SK-N-SH (cell line): ENCODE measurements at regions not wholly inside any gene's neighbourhood (a gene's known extent, or its start where the extent isn't known, plus 50 kb on each side); places are given as distances from the start of the nearest gene placed in this dataset.

Experiments
- CTCF ChIA-PET: fragments of 300-600, 350-600 bp; formaldehyde crosslinking; extraction: SDS; loops from one replicate; lab custom pipeline; 2021; lab: Yijun Ruan, JAX
- POLR2A ChIA-PET: fragments of 350-600 bp; sonication (Branson Sonifier 250); formaldehyde crosslinking; extraction: SDS; loops from one replicate; lab custom pipeline; 2020; ENCODE audit warnings: antibody characterized with exemption, inconsistent platforms; lab: Yijun Ruan, JAX
- DNase-seq: peaks from one replicate; pipeline ENCODE4 v3.0.0; 2012
- H2AFZ ChIP-seq: fragments of 200-600 bp; sonication (generic); 2 replicates; pipeline ENCODE4 v1.8.1; 2016; ENCODE audit warnings: antibody characterized with exemption, mild to moderate bottlenecking, low read depth
- H3F3A ChIP-seq: fragments of 200-600 bp; sonication (generic); replicated peaks from 2 replicates; pipeline ENCODE3; 2016; ENCODE audit warnings: antibody characterized with exemption, mild to moderate bottlenecking; ENCODE audit not compliant: insufficient read depth
- H3K27ac ChIP-seq, 2 experiments: fragments of 200-500 bp in 1 of 2; fragments of 200-600 bp in 1 of 2; sonication (Bioruptor generic) in 1 of 2; sonication (generic), shearing (Covaris generic) in 1 of 2; 2 replicates each; pipeline versions ENCODE4 v1.5.1 to v1.6.1; 2014 to 2016; ENCODE audit warnings: low read depth in 2 of 2, inconsistent platforms in 1 of 2, low read length in 1 of 2, mild to moderate bottlenecking in 1 of 2, mixed read lengths in 1 of 2
- H3K27me3 ChIP-seq: fragments of 200-600 bp; sonication (generic), shearing (Covaris generic); 2 replicates; pipeline ENCODE4 v1.6.1; 2016; ENCODE audit warnings: mixed run types; ENCODE audit not compliant: insufficient read depth
- H3K36me3 ChIP-seq, 2 experiments: fragments of 200-500 bp in 1 of 2; fragments of 200-600 bp in 1 of 2; sonication (Bioruptor generic) in 1 of 2; sonication (generic) in 1 of 2; replicated peaks in 1 of 2; 2 replicates each; pipeline versions ENCODE3 to v1.5.1; 2014 to 2016; ENCODE audit warnings: low read length in 1 of 2, mild to moderate bottlenecking in 1 of 2; ENCODE audit not compliant: insufficient read depth in 2 of 2, control insufficient read depth in 1 of 2
- H3K4me1 ChIP-seq, 2 experiments: fragments of 200-500 bp in 1 of 2; fragments of 200-600 bp in 1 of 2; sonication (Bioruptor generic) in 1 of 2; sonication (generic), shearing (Covaris generic) in 1 of 2; 2 replicates each; pipeline versions ENCODE4 v1.5.1 to v1.6.1; 2014 to 2016; ENCODE audit warnings: low read depth in 1 of 2, low read length in 1 of 2, mixed run types in 1 of 2; ENCODE audit not compliant: insufficient read depth in 2 of 2, control insufficient read depth in 1 of 2
- H3K4me2 ChIP-seq: fragments of 200-600 bp; sonication (generic), shearing (Covaris generic); 2 replicates; pipeline ENCODE4 v1.6.1; 2017; ENCODE audit warnings: mixed run types
- H3K4me3 ChIP-seq, 2 experiments: fragments of 200-500 bp in 1 of 2; fragments of 200-600 bp in 1 of 2; sonication (Bioruptor generic) in 1 of 2; sonication (generic), shearing (Covaris generic) in 1 of 2; 2 replicates each; pipeline versions ENCODE4 v1.5.1 to v1.8.1; 2014 to 2016; ENCODE audit warnings: low read depth in 2 of 2, inconsistent platforms in 1 of 2, low read length in 1 of 2, mild to moderate bottlenecking in 1 of 2, mixed read lengths in 1 of 2, moderate library complexity in 1 of 2
- H3K79me2 ChIP-seq: fragments of 200-600 bp; sonication (generic); 2 replicates; pipeline ENCODE4 v1.8.1; 2017; ENCODE audit warnings: mild to moderate bottlenecking; ENCODE audit not compliant: insufficient read depth
- H3K9ac ChIP-seq: fragments of 200-600 bp; sonication (generic); 2 replicates; pipeline ENCODE4 v1.6.1; 2017; ENCODE audit warnings: mixed run types
- H3K9me2 ChIP-seq: fragments of 200-600 bp; sonication (generic); 2 replicates; pipeline ENCODE4 v1.6.1; 2017; ENCODE audit warnings: mixed run types
- H3K9me3 ChIP-seq: fragments of 200-600 bp; sonication (generic); 2 replicates; pipeline ENCODE4 v1.6.1; 2017; ENCODE audit warnings: mixed run types, mild to moderate bottlenecking, moderate library complexity
- H4K20me1 ChIP-seq: fragments of 200-600 bp; sonication (generic); 2 replicates; pipeline ENCODE4 v1.6.1; 2017; ENCODE audit warnings: mild to moderate bottlenecking, mixed run types; ENCODE audit not compliant: insufficient read depth
- FOSL2 ChIP-seq: IDR thresholded peaks from 2 replicates; pipeline ENCODE4 v1.4.0; 2012; ENCODE audit warnings: low read depth, mild to moderate bottlenecking, moderate library complexity, borderline replicate concordance
- GABPA ChIP-seq: IDR thresholded peaks from 2 replicates; pipeline ENCODE4 v1.4.0; 2012; ENCODE audit warnings: low read depth, mild to moderate bottlenecking
- GATA2 ChIP-seq: sonication (generic); formaldehyde crosslinking; IDR thresholded peaks from 2 replicates; pipeline ENCODE4 v1.5.0; 2020; ENCODE audit warnings: mild to moderate bottlenecking, missing genetic modification reagents
- JUND ChIP-seq: IDR thresholded peaks from 2 replicates; pipeline ENCODE4 v1.4.0; 2012
- MXI1 ChIP-seq: IDR thresholded peaks from 2 replicates; pipeline ENCODE4 v1.6.1; 2012; ENCODE audit warnings: mild to moderate bottlenecking, low read depth, low read length, improper control_type of control experiment
- NFIC ChIP-seq: IDR thresholded peaks from 2 replicates; pipeline ENCODE4 v1.4.0; 2012; ENCODE audit warnings: borderline replicate concordance
- RAD21 ChIP-seq: IDR thresholded peaks from 2 replicates; pipeline ENCODE4 v1.6.1; 2012; ENCODE audit warnings: mild to moderate bottlenecking, low read length
- SMC3 ChIP-seq: IDR thresholded peaks from 2 replicates; pipeline ENCODE4 v1.6.1; 2012; ENCODE audit warnings: low read depth, low read length, improper control_type of control experiment
- TAF1 ChIP-seq: IDR thresholded peaks from 2 replicates; pipeline ENCODE4 v1.6.1; 2012; ENCODE audit warnings: low read depth, mild to moderate bottlenecking, low read length, moderate library complexity, borderline replicate concordance
- YY1 ChIP-seq: IDR thresholded peaks from 2 replicates; pipeline ENCODE4 v1.4.0; 2012; ENCODE audit warnings: low read depth, mild to moderate bottlenecking
- WGBS: methylation state at CpG from one replicate; pipeline ENCODE4 v1.1.6; 2017; ENCODE audit warnings: low lambda C conversion rate; 5-methylcytosine and 5-hydroxymethylcytosine counted together
- TF ChIP-seq, protein P1 (sequence below): fragments of 200-600 bp; sonication (generic); IDR thresholded peaks from 2 replicates; pipeline ENCODE4 v1.6.1; 2017; ENCODE audit warnings: antibody characterized with exemption, mild to moderate bottlenecking, moderate library complexity
- TF ChIP-seq, protein P2 (sequence below): IDR thresholded peaks from 2 replicates; pipeline ENCODE4 v1.4.0; 2012; ENCODE audit warnings: low read depth, borderline replicate concordance
- TF ChIP-seq, protein P3 (sequence below): fragments of 150-350 bp; IDR thresholded peaks from 2 replicates; pipeline ENCODE4 v1.6.1; 2017; ENCODE audit warnings: antibody characterized with exemption, low read length, low read depth, borderline replicate concordance
- TF ChIP-seq, protein P4 (sequence below): IDR thresholded peaks from 2 replicates; pipeline ENCODE4; 2012

DNA sequence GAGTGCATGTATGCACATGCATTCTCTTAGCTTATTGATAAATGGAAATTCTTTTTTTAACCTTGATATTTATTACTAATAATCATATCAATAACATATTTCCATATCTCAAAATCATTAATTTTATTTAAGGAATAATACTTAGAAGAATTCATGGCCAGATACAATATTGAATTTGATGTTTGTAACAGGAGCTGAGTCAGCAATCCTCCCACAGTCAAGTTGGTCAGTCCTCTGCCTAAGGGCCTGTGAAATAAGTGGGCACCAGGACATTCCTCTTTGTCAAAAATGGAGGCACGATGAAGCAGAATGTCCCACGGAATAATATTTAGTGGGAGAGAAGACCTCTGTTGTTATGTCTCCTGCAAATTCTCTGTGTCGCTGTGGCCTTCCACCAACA, 148.6 kb downstream of the LRRC70 start:
- Histone ChIP-seq H3F3A (no peaks in the 10 kb centered on the region), H3K9me2 (no peaks in the 10 kb centered on the region)
- CTCF ChIA-PET = no interaction called here

DNA sequence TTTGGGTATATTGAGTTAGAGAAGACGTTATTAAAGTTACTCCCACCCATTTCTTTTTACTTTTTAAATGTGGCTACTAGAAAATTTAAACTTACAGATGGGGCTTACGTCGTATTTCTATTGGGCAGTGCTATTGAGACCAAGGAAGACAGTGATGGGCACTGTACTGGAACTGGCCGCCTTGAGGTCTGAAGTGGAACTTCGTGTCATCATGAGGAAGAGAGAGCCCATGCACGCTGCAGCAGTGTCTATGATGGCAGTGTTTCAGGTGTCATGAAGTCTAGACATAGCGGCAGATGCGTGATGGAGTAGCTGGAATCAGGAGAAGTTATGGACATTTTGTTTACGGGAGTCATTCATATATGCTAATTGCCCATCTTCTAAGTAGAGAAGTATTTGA, 143.7 kb downstream of the LRRC70 start:
- no peak for DNase-seq
- Histone ChIP-seq H3K4me1 (no peaks in the 10 kb centered on the region), H3F3A (no peaks in the 10 kb centered on the region), H3K27me3 (no peaks in the 10 kb centered on the region), H3K4me2 (no peak overlapping the region), H3K36me3 (no peaks in the 10 kb centered on the region), H2AFZ (no peak overlapping the region), H3K9ac (no peak overlapping the region), H3K27ac (no peak overlapping the region), H3K4me3 (no peak overlapping the region), H3K79me2 (no peaks in the 10 kb centered on the region), H3K9me2 (no peaks in the 10 kb centered on the region), H4K20me1 (no peaks in the 10 kb centered on the region), H3K9me3 (no peaks in the 10 kb centered on the region)
- CTCF ChIA-PET = no interaction called here
- POLR2A ChIA-PET = no interaction called here
- 28% methylated on average over 9 of the region's 9 CpGs for WGBS
- no peak for TF ChIP-seq MXI1
- TF ChIP-seq, protein P1, sequence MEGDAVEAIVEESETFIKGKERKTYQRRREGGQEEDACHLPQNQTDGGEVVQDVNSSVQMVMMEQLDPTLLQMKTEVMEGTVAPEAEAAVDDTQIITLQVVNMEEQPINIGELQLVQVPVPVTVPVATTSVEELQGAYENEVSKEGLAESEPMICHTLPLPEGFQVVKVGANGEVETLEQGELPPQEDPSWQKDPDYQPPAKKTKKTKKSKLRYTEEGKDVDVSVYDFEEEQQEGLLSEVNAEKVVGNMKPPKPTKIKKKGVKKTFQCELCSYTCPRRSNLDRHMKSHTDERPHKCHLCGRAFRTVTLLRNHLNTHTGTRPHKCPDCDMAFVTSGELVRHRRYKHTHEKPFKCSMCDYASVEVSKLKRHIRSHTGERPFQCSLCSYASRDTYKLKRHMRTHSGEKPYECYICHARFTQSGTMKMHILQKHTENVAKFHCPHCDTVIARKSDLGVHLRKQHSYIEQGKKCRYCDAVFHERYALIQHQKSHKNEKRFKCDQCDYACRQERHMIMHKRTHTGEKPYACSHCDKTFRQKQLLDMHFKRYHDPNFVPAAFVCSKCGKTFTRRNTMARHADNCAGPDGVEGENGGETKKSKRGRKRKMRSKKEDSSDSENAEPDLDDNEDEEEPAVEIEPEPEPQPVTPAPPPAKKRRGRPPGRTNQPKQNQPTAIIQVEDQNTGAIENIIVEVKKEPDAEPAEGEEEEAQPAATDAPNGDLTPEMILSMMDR = peak; percentile 14; the same call in 1 of the 2 replicates

More for the DNA sequence above, 148.6 kb downstream of the LRRC70 start:
- no peak overlapping the region for H3K4me2 ChIP-seq
- no peaks in the 10 kb centered on the region for H3K79me2 ChIP-seq
- no peak overlapping the region for H3K9ac ChIP-seq
- no peak overlapping the region for H3K4me3 ChIP-seq
- no peaks in the 10 kb centered on the region for H3K4me1 ChIP-seq
- H4K20me1 ChIP-seq = no peaks in the 10 kb centered on the region
- DNase-seq = no peak
- no peak overlapping the region for H2AFZ ChIP-seq
- POLR2A ChIA-PET = no interaction called here
- H3K9me3 ChIP-seq = no peaks in the 10 kb centered on the region
- TF ChIP-seq GABPA (no peak), YY1 (no peak)
- TF ChIP-seq, protein P2, sequence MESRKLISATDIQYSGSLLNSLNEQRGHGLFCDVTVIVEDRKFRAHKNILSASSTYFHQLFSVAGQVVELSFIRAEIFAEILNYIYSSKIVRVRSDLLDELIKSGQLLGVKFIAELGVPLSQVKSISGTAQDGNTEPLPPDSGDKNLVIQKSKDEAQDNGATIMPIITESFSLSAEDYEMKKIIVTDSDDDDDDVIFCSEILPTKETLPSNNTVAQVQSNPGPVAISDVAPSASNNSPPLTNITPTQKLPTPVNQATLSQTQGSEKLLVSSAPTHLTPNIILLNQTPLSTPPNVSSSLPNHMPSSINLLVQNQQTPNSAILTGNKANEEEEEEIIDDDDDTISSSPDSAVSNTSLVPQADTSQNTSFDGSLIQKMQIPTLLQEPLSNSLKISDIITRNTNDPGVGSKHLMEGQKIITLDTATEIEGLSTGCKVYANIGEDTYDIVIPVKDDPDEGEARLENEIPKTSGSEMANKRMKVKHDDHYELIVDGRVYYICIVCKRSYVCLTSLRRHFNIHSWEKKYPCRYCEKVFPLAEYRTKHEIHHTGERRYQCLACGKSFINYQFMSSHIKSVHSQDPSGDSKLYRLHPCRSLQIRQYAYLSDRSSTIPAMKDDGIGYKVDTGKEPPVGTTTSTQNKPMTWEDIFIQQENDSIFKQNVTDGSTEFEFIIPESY = no peak
- WGBS = 62% methylated on average over 3 of the region's 3 CpGs
- no peaks in the 10 kb centered on the region for H3K27me3 ChIP-seq
- H3K27ac ChIP-seq = no peak overlapping the region
- H3K36me3 ChIP-seq = no peaks in the 10 kb centered on the region

DNA sequence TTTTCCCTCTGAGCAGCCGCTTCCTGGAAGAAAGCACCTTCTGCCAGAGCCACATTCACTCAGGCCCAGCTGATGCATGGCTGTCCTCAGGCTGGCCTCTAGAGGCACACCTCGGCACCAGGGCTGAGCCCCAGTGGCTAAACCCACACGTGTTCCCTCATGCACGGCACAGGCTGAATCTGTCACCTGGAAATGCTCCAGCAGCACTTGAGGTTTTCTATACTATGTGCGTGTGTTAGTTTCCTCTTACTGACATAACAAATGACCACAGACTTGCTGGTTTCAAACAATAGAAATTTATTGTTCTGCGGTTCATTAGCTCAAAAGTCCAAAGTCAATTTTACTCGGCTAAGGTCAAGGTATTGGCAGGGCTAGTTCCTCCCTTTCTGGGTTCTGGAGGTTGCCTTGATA, 141.4 kb downstream of the LRRC70 start:
- Histone ChIP-seq H3K36me3 (no peaks in the 10 kb centered on the region), H3K79me2 (no peaks in the 10 kb centered on the region), H3K9me3 (no peaks in the 10 kb centered on the region), H3K4me3 (no peak overlapping the region), H3K27ac (no peak overlapping the region), H3K4me2 (no peak overlapping the region), H3K27me3 (no peaks in the 10 kb centered on the region; the same call in 1 of the 2 replicates), H3F3A (no peaks in the 10 kb centered on the region), H3K4me1 (no peaks in the 10 kb centered on the region), H2AFZ (no peak overlapping the region), H3K9me2 (no peaks in the 10 kb centered on the region), H4K20me1 (no peaks in the 10 kb centered on the region), H3K9ac (no peak overlapping the region)
- peak; percentile 31 for DNase-seq
- CTCF ChIA-PET = interaction anchor here (0.6 to 1.5 kb wide), 7 partner anchors 22 to 269 kb away, joined by 3 to 6 read pairs (median 3); no protein-coding TSS in a partner anchor
- POLR2A ChIA-PET = no interaction called here
- 34% methylated on average over 7 of the region's 7 CpGs for WGBS
- TF ChIP-seq NFIC (no peak), TAF1 (no peak), SMC3 (0 out of 2 replicates have a peak, but pooled peaks have one; percentile 3), RAD21 (peak; percentile 22), FOSL2 (no peak), GATA2 (CRISPR knock-in tag) (no peak), JUND (no peak), MXI1 (peak; percentile 33; the same call in 1 of the 2 replicates)
- TF ChIP-seq, protein P3, sequence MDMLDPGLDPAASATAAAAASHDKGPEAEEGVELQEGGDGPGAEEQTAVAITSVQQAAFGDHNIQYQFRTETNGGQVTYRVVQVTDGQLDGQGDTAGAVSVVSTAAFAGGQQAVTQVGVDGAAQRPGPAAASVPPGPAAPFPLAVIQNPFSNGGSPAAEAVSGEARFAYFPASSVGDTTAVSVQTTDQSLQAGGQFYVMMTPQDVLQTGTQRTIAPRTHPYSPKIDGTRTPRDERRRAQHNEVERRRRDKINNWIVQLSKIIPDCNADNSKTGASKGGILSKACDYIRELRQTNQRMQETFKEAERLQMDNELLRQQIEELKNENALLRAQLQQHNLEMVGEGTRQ = no peak
- TF ChIP-seq, protein P1 = peak; percentile 21; the same call in 1 of the 2 replicates
- TF ChIP-seq, protein P4, sequence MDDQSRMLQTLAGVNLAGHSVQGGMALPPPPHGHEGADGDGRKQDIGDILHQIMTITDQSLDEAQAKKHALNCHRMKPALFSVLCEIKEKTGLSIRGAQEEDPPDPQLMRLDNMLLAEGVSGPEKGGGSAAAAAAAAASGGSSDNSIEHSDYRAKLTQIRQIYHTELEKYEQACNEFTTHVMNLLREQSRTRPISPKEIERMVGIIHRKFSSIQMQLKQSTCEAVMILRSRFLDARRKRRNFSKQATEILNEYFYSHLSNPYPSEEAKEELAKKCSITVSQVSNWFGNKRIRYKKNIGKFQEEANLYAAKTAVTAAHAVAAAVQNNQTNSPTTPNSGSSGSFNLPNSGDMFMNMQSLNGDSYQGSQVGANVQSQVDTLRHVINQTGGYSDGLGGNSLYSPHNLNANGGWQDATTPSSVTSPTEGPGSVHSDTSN = no peak
